IPS-18c (cell line): ENCODE measurements at regions not wholly inside any gene's neighbourhood (a gene's known extent, or its start where the extent isn't known, plus 50 kb on each side); places are given as distances from the start of the nearest gene placed in this dataset.
"Not testable (repeated sequence)": the region's sequence is repeated elsewhere in the genome, so short reads cannot be mapped to it uniquely, and the experiment has no call there.

ENCODE experiments used
- H3K4me3 ChIP-seq: 2 replicates; pipeline ENCODE4 v1.7.0; 2013; ENCODE audit warnings: low read depth, mild to moderate bottlenecking, low read length, moderate library complexity; ENCODE audit not compliant: insufficient read depth
- H3K9me3 ChIP-seq: one replicate; pipeline ENCODE4 v1.6.1; 2013; ENCODE audit warnings: mild to moderate bottlenecking, low read length, moderate library complexity; ENCODE audit not compliant: control insufficient read depth, insufficient read depth

- H3K4me3 ChIP-seq, H3K9me3 ChIP-seq: not testable (repeated sequence)
Measured at GRCh38 chr5:2533848-2534247, 217.6 kb downstream of the IRX2 start.

DNA sequence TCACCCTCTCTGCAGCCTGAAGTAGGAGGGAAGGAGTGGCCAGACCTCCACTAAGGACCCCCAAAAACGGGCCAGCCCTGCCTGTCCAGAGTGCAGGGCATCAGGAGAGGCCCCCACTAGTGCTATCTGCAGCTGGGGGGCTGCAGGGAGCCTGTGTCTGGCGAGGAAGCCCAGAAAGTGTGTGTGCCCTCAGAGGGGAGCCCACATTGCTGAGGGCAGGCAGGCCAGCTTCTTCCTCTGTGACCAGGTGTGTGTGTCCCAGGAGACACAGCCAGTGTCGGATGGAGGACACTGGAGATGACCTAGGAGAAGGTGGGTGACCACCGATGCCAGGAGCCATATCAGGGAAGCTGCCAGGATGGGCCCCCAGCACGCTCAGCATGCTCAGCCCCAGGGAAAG, 218.7 kb downstream of the IRX2 start:
- peaks cover 4% of the 10 kb centered on the region for H3K9me3 ChIP-seq

GRCh38 chr5:2531318-2531717, 220.2 kb downstream of the IRX2 start:
- H3K4me3 ChIP-seq: no peak overlapping the region

More for the DNA sequence above, 218.7 kb downstream of the IRX2 start:
- H3K4me3 ChIP-seq: no peak overlapping the region

DNA sequence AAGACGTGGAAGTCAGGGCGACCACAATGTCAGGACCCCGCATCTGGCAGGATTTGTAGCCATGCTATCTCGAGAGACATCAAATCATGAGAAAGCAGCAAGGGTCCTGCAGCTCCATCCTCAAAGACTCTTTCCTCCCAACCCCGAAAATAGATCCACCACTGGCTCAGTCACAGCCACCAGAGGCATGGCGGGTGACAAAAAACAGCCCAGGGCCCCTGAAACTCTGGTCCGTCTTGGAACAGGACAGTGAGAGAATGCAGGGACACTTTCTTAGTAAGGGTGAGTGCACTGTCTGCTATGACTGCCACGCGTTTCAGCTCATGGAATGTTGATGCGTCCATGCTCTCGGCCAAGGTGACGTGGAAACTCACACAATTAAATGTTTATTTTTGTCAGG, 220.9 kb downstream of the IRX2 start:
- H3K9me3 ChIP-seq: peaks cover 4% of the 10 kb centered on the region
- H3K4me3 ChIP-seq: no peak overlapping the region

More at GRCh38 chr5:2531318-2531717, 220.2 kb downstream of the IRX2 start:
- H3K9me3 ChIP-seq: peaks cover 4% of the 10 kb centered on the region

DNA sequence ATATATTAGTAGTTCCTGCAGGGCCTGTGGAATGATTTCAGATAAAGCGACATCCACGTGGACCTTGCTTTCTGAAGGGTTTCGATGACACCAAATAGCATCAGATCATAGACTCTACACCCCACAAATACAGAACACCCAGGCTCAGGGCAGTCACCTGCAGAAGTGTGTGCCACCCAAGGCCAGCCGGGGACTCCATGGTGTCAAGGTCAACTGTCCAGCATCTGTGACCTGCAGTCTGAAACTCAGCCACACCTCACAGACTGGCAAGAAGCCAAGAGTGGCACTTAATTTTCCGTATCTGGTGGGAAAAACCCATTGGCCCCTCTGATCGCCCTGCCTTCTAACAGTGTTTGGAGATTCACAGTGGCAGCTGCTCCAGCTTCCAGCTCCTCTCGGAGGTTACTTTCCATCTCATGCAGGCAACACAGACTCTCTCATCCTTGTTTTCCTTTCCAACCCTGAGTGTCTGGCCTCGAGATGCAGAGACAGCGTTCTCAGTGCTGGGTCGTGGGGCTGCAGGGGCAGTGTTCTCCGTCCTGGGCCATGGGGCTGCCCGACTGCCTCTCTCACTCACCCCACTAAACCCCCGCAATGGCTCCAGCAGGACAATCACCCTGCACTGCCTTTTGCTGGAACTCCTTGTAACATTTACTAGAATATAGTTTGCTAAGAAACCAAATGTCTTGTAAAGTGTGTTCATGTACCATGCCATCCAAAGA, 221.9 kb downstream of the IRX2 start:
- Histone ChIP-seq H3K9me3 (peaks cover 4% of the 10 kb centered on the region), H3K4me3 (no peak overlapping the region)

DNA sequence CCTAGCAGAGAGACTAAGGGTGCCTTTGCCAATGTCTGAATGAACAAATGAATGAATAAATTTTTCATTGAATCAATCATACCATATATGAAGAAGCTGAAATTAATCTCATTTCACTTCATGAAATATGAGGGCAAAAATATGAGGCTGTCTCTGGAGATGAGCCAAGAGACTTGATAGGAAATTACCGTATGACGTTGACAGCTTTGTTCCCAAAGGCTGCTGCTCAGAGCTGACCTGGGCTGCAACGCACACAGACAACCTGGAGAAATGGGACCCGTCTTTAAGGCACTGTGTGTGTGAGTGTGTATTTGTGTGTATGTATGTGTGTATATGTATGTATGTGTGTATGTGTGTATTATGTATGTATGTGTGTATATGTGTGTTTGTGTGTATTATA, 226.1 kb downstream of the IRX2 start:
- peaks cover 2% of the 10 kb centered on the region for H3K9me3 ChIP-seq

GRCh38 chr5:2524620-2525019, 226.9 kb downstream of the IRX2 start:
- H3K4me3 ChIP-seq: no peak overlapping the region
- H3K9me3 ChIP-seq: peaks cover 2% of the 10 kb centered on the region

More for the DNA sequence above, 226.1 kb downstream of the IRX2 start:
- no peak overlapping the region for H3K4me3 ChIP-seq

DNA sequence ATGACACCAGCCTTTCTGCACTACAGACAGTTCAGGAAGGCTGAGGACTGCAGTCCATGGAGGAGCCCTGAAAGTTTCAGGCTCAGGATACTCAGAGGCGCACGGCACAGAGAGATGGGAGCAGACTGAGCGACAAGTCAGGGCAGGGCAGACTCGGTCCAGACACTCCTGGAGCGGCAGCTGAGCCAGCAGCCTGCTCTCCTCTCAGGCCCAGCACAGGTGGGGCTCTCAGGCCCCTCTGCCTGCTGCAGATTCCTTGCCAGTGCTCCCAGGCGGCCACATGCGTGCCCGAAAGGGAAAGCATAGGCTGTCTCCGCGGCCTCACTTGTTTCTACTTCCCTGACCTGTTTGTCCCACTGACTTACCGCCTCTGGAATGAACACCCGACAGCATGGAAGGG, 228.3 kb downstream of the IRX2 start:
- H3K4me3 ChIP-seq: no peak overlapping the region
- H3K9me3 ChIP-seq: peaks cover 2% of the 10 kb centered on the region

DNA sequence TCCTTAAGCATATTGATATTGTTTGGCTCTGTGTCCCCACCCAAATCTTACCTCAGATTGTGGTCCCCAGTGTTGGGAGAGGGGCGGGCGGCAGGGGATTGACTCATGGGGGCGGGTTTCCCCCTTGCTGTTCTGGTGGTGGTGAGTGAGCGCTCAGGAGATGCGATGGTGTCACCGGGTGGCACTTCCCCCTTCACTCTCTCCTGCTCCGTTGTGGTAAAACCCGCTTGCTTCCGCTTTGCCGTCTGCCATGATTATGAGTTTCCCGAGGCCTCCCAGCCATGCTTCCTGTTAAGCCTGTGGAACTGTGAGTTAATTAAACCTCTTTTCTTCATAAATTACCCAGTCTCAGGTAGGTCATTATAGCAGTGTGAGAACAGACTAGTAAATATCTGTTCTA, 229.1 kb downstream of the IRX2 start:
- no peak overlapping the region for H3K4me3 ChIP-seq
- H3K9me3 ChIP-seq: no peaks in the 10 kb centered on the region

DNA sequence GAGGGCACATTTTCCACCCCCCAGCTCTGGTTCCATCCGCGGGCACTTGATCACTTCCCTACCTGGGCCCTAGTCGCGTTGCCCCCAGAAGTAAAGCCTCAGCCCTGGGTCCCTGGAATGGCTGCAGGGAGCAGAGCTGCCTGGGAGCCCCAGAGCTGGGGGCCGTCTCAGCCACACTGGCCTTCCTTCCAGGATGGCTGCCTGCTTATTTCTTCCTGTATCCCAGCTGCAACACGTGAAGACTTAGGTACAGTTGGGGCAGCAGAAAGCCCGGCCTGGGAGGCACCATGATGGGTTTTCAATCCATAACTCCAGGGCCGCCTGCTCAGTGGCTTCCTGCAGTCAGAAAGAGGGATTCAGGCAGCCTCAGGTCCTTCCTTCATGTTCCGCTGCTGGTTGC, 232.3 kb downstream of the IRX2 start:
- Histone ChIP-seq H3K9me3 (no peaks in the 10 kb centered on the region), H3K4me3 (no peak overlapping the region)

- Histone ChIP-seq H3K9me3 (no peaks in the 10 kb centered on the region), H3K4me3 (no peak overlapping the region)
Measured at GRCh38 chr5:2517451-2517850, 234.0 kb downstream of the IRX2 start.

GRCh38 chr5:2515180-2515764, 236.2 kb downstream of the IRX2 start:
- Histone ChIP-seq H3K9me3 (no peaks in the 10 kb centered on the region), H3K4me3 (no peak overlapping the region)

GRCh38 chr5:2514484-2514883, 237.0 kb downstream of the IRX2 start:
- Histone ChIP-seq H3K9me3 (no peaks in the 10 kb centered on the region), H3K4me3 (no peak overlapping the region)

- Histone ChIP-seq H3K4me3 (no peak overlapping the region), H3K9me3 (no peaks in the 10 kb centered on the region)
Measured at GRCh38 chr5:2511706-2512105, 239.8 kb downstream of the IRX2 start.

- no peaks in the 10 kb centered on the region for H3K9me3 ChIP-seq
Measured at GRCh38 chr5:2511126-2511525, 240.4 kb downstream of the IRX2 start.

GRCh38 chr5:2509527-2509926, 241.9 kb downstream of the IRX2 start:
- no peak overlapping the region for H3K4me3 ChIP-seq
- H3K9me3 ChIP-seq: no peaks in the 10 kb centered on the region

More at GRCh38 chr5:2511126-2511525, 240.4 kb downstream of the IRX2 start:
- no peak overlapping the region for H3K4me3 ChIP-seq

DNA sequence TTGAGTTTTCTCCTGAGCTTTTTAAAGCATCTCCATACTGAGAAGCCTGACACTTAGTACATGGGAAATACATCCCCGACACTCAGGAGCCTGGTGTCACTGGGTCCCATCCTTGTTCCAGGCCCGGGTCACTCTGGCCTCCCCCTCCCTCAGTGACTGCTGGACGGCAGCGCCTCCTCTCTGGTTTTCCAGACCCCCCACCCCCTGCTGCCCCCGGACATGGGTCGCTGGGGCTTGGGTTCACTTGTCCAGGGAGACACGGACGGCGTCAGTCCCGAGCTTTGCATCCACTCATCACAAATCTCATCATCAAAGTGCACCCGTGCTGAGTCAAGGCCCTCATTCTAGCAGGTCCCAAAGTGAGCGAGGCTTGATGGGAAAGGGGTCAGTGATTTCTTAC, 243.0 kb downstream of the IRX2 start:
- H3K9me3 ChIP-seq: no peaks in the 10 kb centered on the region
- H3K4me3 ChIP-seq: no peak overlapping the region

- H3K9me3 ChIP-seq: peaks cover 3% of the 10 kb centered on the region
Measured at GRCh38 chr5:2507611-2508010, 243.9 kb downstream of the IRX2 start.

DNA sequence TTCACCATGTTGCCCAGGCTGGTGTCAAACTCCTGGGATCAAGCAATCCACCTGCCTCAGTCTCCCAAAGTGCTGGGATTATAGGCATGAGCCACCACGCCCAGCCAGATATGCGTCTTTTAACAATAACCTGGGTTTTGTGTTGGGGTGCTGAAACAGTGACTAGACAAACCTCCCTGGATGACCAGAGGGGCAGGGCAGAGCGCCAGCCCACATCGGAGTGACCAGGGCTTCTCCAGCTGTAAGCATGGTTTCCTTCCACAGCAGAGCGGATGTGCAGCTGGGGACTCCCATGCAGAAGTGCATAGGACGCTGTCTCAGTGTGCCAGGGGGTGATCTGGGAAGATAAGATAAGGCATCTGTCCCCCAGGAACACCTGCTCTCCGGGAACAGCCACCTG, 244.9 kb downstream of the IRX2 start:
- Histone ChIP-seq H3K4me3 (no peak overlapping the region), H3K9me3 (peaks cover 3% of the 10 kb centered on the region)

More at GRCh38 chr5:2507611-2508010, 243.9 kb downstream of the IRX2 start:
- no peak overlapping the region for H3K4me3 ChIP-seq
